ENCODE measurements at regions not wholly inside any gene's neighbourhood (a gene's known extent, or its start where the extent isn't known, plus 50 kb on each side); places are given as distances from the start of the nearest gene placed in this dataset.

- TF ChIP-seq POLR2A (IDR thresholded peaks at IDR 0.05; ENCODE audit: low read depth, low read length) (no peak), CTCF (conservative IDR thresholded peaks at IDR 0.05; ENCODE audit: low read depth, low read length) (no peak), RAD21 (IDR thresholded peaks at IDR 0.05; ENCODE audit: low read length) (no peak), SMC3 (IDR thresholded peaks at IDR 0.05; ENCODE audit: low read depth, low read length) (no peak), CEBPB (IDR thresholded peaks at IDR 0.05; ENCODE audit: low read depth, low read length) (no peak), MAFK (IDR thresholded peaks at IDR 0.05; ENCODE audit: low read depth, low read length) (no peak)
These were observed 327.7 kb upstream of the SLC14A2 start for GRCh38 chr18:45287531-45287930.

Data from IMR-90 (cell line).